CD4-positive, alpha-beta T cell (primary cell): ENCODE measurements at regions not wholly inside any gene's neighbourhood (a gene's known extent, or its start where the extent isn't known, plus 50 kb on each side); places are given as distances from the start of the nearest gene placed in this dataset.

ENCODE experiments used
- ATAC-seq: fragments of 200-7000 bp; cut with Tn5 transposase; one replicate; pipeline ENCODE4 v1.10.0; 2022; ENCODE audit warnings: mild to moderate bottlenecking; ENCODE audit not compliant: poor library complexity
- CTCF ChIA-PET: fragments of 350-600 bp; sonication (Branson Sonifier 250); formaldehyde crosslinking; loops from one replicate; lab custom pipeline; 2021; ENCODE audit warnings: antibody characterized with exemption, inconsistent platforms; lab: Charles Lee
- POLR2A ChIA-PET: fragments of 350-600 bp; sonication (Branson Sonifier 250); formaldehyde crosslinking; loops from one replicate; lab custom pipeline; 2021; ENCODE audit warnings: antibody characterized with exemption, inconsistent platforms; lab: Charles Lee
- DNase-seq, 14 experiments: peaks; one replicate each; pipeline ENCODE4 v3.0.0-alpha.2; 2013 to 2020; ENCODE audit warnings: mixed read lengths in 2 of 14
- H3K27ac ChIP-seq, 2 donors: one replicate each; pipeline versions ENCODE4 v1.5.1 to v1.7.0; 2013; ENCODE audit warnings: low read length in 2 of 2, low read depth in 1 of 2, mild to moderate bottlenecking in 1 of 2
- H3K27me3 ChIP-seq, 2 experiments: 1 replicate in 1 of 2; 2 replicates in 1 of 2; pipeline versions ENCODE4 v1.6.1 to v1.7.0; 2013; ENCODE audit warnings: low read length in 2 of 2, control low read depth in 1 of 2, mild to moderate bottlenecking in 1 of 2, moderate library complexity in 1 of 2; ENCODE audit not compliant: insufficient read depth in 2 of 2, control insufficient read depth in 1 of 2
- H3K36me3 ChIP-seq: one replicate; pipeline ENCODE4 v1.6.1; 2013; ENCODE audit warnings: low read length, control low read depth; ENCODE audit not compliant: insufficient read depth
- H3K4me1 ChIP-seq: one replicate; pipeline ENCODE4 v1.6.1; 2013; ENCODE audit warnings: low read length, control low read depth; ENCODE audit not compliant: insufficient read depth
- H3K4me3 ChIP-seq: one replicate; pipeline ENCODE4 v1.5.1; 2013; ENCODE audit warnings: mild to moderate bottlenecking, low read length, moderate library complexity
- H3K9me3 ChIP-seq, 2 experiments: 1 replicate in 1 of 2; 2 replicates in 1 of 2; pipeline versions ENCODE4 v1.6.1 to v1.7.0; 2013; ENCODE audit warnings: low read length in 2 of 2, mild to moderate bottlenecking in 2 of 2, control low read depth in 1 of 2, moderate library complexity in 1 of 2; ENCODE audit not compliant: control insufficient read depth in 1 of 2, insufficient read depth in 1 of 2
- H3K27ac Mint-ChIP-seq: one replicate; pipeline ENCODE4 v1.8.0; 2020; ENCODE audit warnings: mixed read lengths
- H3K27me3 Mint-ChIP-seq: one replicate; pipeline ENCODE4 v1.8.0; 2021; ENCODE audit warnings: mixed read lengths
- H3K36me3 Mint-ChIP-seq: one replicate; pipeline ENCODE4 v1.8.0; 2021; ENCODE audit warnings: low read depth, mixed read lengths
- H3K4me1 Mint-ChIP-seq: one replicate; pipeline ENCODE4 v1.8.0; 2021; ENCODE audit warnings: low read depth, mixed read lengths
- H3K4me3 Mint-ChIP-seq: one replicate; pipeline ENCODE4 v1.8.0; 2020; ENCODE audit warnings: mild to moderate bottlenecking, mixed read lengths
- H3K9me3 Mint-ChIP-seq: one replicate; pipeline ENCODE4 v1.8.0; 2020; ENCODE audit warnings: mixed read lengths
- intact Hi-C, 2 experiments: fragments of 100-400 bp; cut with DNase I in 1 of 2; cut with micrococcal nuclease in 1 of 2; formaldehyde crosslinking; loops; one replicate each; pipeline versions ENCODE4 v1.15.1 to v1.9.0; 2023 to 2025; cut with DNase I, micrococcal nuclease
- TF ChIP-seq, protein P1 (sequence below): fragments of 200-600 bp; IDR thresholded peaks from one replicate; pipeline ENCODE4 v1.8.0; 2022; ENCODE audit warnings: antibody characterized with exemption, mild to moderate bottlenecking

DNA sequence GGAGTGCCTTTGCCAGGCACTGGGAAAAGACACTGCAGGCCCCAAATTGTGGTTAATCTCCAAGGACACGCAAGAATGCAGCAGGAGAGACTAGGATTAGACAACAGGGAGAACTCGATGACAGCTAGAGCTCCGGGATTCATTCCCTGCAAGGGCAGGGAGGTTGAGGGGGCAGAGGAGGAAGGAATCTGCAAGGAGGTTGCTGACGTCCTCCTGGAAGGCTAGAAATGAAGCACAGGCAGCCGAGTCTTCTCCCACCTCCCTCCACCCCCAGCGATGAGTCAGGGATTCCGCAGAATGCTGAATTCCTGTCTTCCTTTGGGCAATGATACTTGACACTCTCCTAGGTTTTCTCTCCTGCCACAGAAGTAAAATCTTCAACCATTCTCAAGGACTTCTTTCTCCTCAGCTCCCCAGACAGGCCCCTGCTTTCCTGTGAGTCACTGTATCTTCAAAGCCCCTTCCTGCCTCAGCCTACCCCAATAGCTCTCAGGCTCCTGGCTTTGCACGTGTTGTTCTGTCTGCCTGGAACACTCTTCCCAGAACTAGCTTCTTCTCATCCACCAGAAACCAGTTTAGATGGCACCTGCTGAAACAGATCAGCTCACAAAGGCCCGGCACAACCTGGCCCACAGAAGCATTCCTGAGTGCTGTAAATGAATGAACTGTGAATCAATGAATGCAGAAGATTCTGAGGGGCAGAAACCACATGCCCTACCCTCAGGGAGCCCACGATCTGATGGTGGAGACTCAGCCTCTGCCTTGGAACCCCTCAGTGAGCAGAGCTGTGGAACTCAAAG lies 85.6 kb downstream of the MRPL14 start:
- TF ChIP-seq, protein P1, sequence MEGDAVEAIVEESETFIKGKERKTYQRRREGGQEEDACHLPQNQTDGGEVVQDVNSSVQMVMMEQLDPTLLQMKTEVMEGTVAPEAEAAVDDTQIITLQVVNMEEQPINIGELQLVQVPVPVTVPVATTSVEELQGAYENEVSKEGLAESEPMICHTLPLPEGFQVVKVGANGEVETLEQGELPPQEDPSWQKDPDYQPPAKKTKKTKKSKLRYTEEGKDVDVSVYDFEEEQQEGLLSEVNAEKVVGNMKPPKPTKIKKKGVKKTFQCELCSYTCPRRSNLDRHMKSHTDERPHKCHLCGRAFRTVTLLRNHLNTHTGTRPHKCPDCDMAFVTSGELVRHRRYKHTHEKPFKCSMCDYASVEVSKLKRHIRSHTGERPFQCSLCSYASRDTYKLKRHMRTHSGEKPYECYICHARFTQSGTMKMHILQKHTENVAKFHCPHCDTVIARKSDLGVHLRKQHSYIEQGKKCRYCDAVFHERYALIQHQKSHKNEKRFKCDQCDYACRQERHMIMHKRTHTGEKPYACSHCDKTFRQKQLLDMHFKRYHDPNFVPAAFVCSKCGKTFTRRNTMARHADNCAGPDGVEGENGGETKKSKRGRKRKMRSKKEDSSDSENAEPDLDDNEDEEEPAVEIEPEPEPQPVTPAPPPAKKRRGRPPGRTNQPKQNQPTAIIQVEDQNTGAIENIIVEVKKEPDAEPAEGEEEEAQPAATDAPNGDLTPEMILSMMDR = no peak
- CTCF ChIA-PET = no interaction called here
- H3K36me3 ChIP-seq = no peaks in the 10 kb centered on the region
- DNase-seq = no peak
- H3K27ac ChIP-seq = no peak overlapping the region
- no peaks in the 10 kb centered on the region for H3K36me3 Mint-ChIP-seq
- no peak for ATAC-seq
- intact Hi-C loops = no loop called here
- H3K4me1 ChIP-seq = no peaks in the 10 kb centered on the region
- H3K27me3 ChIP-seq = no peaks in the 10 kb centered on the region
- no peaks in the 10 kb centered on the region for H3K9me3 ChIP-seq
- H3K27ac Mint-ChIP-seq = no peak overlapping the region
- no peaks in the 10 kb centered on the region for H3K4me1 Mint-ChIP-seq
- H3K4me3 ChIP-seq = no peak overlapping the region
- H3K27me3 Mint-ChIP-seq = no peaks in the 10 kb centered on the region
- POLR2A ChIA-PET = no interaction called here
- no peak overlapping the region for H3K4me3 Mint-ChIP-seq
- H3K9me3 Mint-ChIP-seq = no peaks in the 10 kb centered on the region

DNA sequence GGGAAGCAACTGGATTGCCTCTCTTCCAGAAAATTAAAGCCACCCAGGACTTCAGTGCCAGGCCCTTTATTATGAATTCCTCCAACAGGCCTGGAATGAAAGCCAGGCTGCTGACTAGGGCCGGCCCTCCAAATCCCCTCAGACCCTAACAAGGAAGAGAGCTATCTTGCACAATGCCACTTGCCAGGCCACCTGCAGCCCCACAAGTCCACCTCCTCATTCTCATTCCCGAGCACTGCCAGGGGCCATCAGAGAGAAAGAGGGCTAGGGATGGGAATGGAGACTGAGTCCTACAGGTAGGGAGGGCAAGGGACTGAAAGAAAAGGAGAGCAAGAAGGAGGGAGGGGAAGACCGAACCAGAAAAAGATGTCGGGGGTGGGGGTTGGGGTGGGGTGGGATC lies 86.5 kb downstream of the MRPL14 start:
- H3K4me3 Mint-ChIP-seq = no peak overlapping the region
- intact Hi-C loops = no loop called here
- no peaks in the 10 kb centered on the region for H3K4me1 Mint-ChIP-seq
- H3K27ac Mint-ChIP-seq = no peak overlapping the region
- no peak for DNase-seq
- no peak for ATAC-seq
- Histone ChIP-seq H3K4me3 (no peak overlapping the region), H3K4me1 (no peaks in the 10 kb centered on the region), H3K27me3 (no peaks in the 10 kb centered on the region), H3K27ac (no peak overlapping the region), H3K9me3 (no peaks in the 10 kb centered on the region), H3K36me3 (no peaks in the 10 kb centered on the region)
- ChIA-PET POLR2A (no interaction called here), CTCF (no interaction called here)
- H3K27me3 Mint-ChIP-seq = no peaks in the 10 kb centered on the region
- no peaks in the 10 kb centered on the region for H3K36me3 Mint-ChIP-seq
- TF ChIP-seq, protein P1 = no peak
- no peaks in the 10 kb centered on the region for H3K9me3 Mint-ChIP-seq

DNA sequence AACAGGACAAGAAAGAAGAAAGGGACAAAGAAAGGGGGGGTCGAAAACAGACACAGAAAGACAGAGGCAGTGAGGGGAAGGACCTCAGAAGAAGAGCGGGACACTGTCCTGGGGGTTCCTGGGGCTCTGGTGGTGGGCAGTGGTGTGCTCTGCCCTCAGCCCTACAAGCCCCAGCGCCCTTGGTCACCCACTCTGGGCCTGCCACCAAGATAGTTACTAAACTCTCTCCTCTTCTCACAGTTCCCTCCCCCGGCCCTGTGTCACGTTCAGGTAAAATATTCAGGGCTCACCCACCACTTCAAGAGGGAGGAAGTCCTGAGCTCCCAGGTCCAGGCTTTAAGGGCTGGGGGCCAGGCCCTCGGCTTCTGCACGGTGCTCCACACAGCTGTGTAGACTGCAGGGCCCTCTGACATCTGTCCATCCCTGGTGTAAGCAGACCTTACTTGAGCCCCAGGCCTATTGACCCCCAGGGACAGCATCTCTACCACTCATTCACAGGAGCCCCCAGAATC lies 87.4 kb downstream of the MRPL14 start:
- Mint-ChIP-seq H3K4me3 (no peak overlapping the region), H3K36me3 (no peaks in the 10 kb centered on the region), H3K9me3 (no peaks in the 10 kb centered on the region), H3K27ac (no peak overlapping the region), H3K27me3 (no peaks in the 10 kb centered on the region), H3K4me1 (no peaks in the 10 kb centered on the region)
- DNase-seq = no peak
- POLR2A ChIA-PET = no interaction called here
- no peaks in the 10 kb centered on the region for H3K36me3 ChIP-seq
- no peaks in the 10 kb centered on the region for H3K27me3 ChIP-seq
- intact Hi-C loops = no loop called here
- no peaks in the 10 kb centered on the region for H3K4me1 ChIP-seq
- CTCF ChIA-PET = no interaction called here
- no peak for ATAC-seq
- TF ChIP-seq, protein P1 = no peak
- H3K4me3 ChIP-seq = no peak overlapping the region
- no peak overlapping the region for H3K27ac ChIP-seq
- H3K9me3 ChIP-seq = no peaks in the 10 kb centered on the region
